ENCODE measurements at regions not wholly inside any gene's neighbourhood (a gene's known extent, or its start where the extent isn't known, plus 50 kb on each side); places are given as distances from the start of the nearest gene placed in this dataset.

GRCh38 chr15:61327019-61327631 is 98.0 kb upstream of the RORA start:
- Histone ChIP-seq H3K9me3 (no peaks in the 10 kb centered on the region), H3K27me3 (no peaks in the 10 kb centered on the region), H3K36me3 (no peaks in the 10 kb centered on the region), H3K4me1 (no peaks in the 10 kb centered on the region), H3K27ac (no peak overlapping the region), H3K4me3 (no peak overlapping the region)
- WGBS, 2 donors (ENCODE audit: low coverage in 1 of 2) = 48 to 53% methylated on average over 4 to 8 of the region's 8 CpGs
- no peak for DNase-seq
- in situ Hi-C loops (cut with MboI; ENCODE audit: low pct_ligation_motif_present in 1 of 4, low pct_unique_long_range_greater_than_20kb in 1 of 4, low sequenced_read_pairs in 3 of 4) = no loop called here
- TF ChIP-seq POLR2AphosphoS5 (IDR thresholded peaks at IDR 0.05) (no peak), EP300 (IDR thresholded peaks at IDR 0.05; ENCODE audit: low read depth) (no peak), POLR2A (IDR thresholded peaks at IDR 0.05) (no peak)
- TF ChIP-seq, protein P1, sequence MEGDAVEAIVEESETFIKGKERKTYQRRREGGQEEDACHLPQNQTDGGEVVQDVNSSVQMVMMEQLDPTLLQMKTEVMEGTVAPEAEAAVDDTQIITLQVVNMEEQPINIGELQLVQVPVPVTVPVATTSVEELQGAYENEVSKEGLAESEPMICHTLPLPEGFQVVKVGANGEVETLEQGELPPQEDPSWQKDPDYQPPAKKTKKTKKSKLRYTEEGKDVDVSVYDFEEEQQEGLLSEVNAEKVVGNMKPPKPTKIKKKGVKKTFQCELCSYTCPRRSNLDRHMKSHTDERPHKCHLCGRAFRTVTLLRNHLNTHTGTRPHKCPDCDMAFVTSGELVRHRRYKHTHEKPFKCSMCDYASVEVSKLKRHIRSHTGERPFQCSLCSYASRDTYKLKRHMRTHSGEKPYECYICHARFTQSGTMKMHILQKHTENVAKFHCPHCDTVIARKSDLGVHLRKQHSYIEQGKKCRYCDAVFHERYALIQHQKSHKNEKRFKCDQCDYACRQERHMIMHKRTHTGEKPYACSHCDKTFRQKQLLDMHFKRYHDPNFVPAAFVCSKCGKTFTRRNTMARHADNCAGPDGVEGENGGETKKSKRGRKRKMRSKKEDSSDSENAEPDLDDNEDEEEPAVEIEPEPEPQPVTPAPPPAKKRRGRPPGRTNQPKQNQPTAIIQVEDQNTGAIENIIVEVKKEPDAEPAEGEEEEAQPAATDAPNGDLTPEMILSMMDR (IDR thresholded peaks at IDR 0.05) = no peak
- intact Hi-C loops (cut with DNase I; ENCODE audit: low total_unique reads) = no loop called here

- no peak for TF ChIP-seq EP300 (IDR thresholded peaks at IDR 0.05; ENCODE audit: low read depth)
- TF ChIP-seq POLR2AphosphoS5 (IDR thresholded peaks at IDR 0.05) = no peak
- TF ChIP-seq, protein P1 (IDR thresholded peaks at IDR 0.05) = no peak
- no peak for TF ChIP-seq POLR2A (IDR thresholded peaks at IDR 0.05)
- 50 to 82% methylated on average over 1 to 2 of the region's 2 CpGs for WGBS, 2 donors (ENCODE audit: low coverage in 1 of 2)
- no peak overlapping the region for H3K27ac ChIP-seq
- H3K9me3 ChIP-seq = no peaks in the 10 kb centered on the region
- no peaks in the 10 kb centered on the region for H3K27me3 ChIP-seq
- DNase-seq = no peak
- in situ Hi-C loops (cut with MboI; ENCODE audit: low pct_ligation_motif_present in 1 of 4, low pct_unique_long_range_greater_than_20kb in 1 of 4, low sequenced_read_pairs in 3 of 4) (no loop called here), intact Hi-C loops (cut with DNase I; ENCODE audit: low total_unique reads) (loop anchor here (10.0 kb wide), 1 partner anchor 305 kb away; no protein-coding TSS in a partner anchor)
- H3K4me3 ChIP-seq = no peak overlapping the region
- no peaks in the 10 kb centered on the region for H3K36me3 ChIP-seq
- no peaks in the 10 kb centered on the region for H3K4me1 ChIP-seq
These were observed 90.8 kb upstream of the RORA start for GRCh38 chr15:61319892-61320291.

DNA sequence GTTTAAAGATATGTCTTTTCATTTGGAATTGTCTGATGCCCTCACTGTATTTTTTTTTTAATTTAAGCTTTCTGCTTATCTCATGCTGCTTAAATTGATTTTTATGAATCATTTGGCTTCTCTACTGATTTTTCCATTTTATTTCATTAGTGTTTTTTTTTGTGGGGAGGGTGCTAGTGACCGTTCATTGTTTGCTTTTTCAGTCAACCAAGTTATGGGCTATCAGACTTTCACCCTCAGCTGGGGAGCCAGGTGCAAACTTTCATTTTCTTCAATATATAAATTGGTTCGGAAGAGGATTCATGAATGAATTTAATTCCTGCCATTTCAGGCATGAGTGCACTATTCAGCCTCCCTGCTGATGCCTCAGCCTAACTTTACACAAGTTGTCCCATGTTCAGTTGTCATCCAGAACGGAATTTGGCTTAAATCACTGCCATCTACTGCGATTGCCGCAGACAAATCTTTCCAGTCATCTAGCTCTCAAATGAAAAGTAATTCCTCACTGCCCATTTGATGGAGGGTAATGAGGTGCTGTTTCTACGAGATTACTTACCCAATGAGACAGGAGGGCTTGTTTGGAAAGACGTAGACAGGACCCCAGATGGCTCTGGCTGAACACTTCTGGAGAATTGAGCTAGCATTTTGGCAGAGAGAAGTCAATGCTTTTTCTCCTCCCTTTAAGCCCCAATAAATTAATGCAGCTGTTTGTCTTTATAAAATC is 89.9 kb upstream of the RORA start:
- intact Hi-C loops (cut with DNase I; ENCODE audit: low total_unique reads) (loop anchor here (10.0 kb wide), 1 partner anchor 304 kb away; no protein-coding TSS in a partner anchor), in situ Hi-C loops (cut with MboI; ENCODE audit: low pct_ligation_motif_present in 1 of 4, low pct_unique_long_range_greater_than_20kb in 1 of 4, low sequenced_read_pairs in 3 of 4) (no loop called here)
- Histone ChIP-seq H3K4me1 (no peaks in the 10 kb centered on the region), H3K36me3 (no peaks in the 10 kb centered on the region), H3K9me3 (no peaks in the 10 kb centered on the region), H3K27me3 (no peaks in the 10 kb centered on the region), H3K4me3 (no peak overlapping the region), H3K27ac (no peak overlapping the region)
- WGBS, 2 donors (ENCODE audit: low coverage in 1 of 2) = 61 to 62% methylated on average over 6 to 7 of the region's 7 CpGs
- no peak for DNase-seq
- TF ChIP-seq EP300 (IDR thresholded peaks at IDR 0.05; ENCODE audit: low read depth) (no peak), POLR2AphosphoS5 (IDR thresholded peaks at IDR 0.05) (no peak), POLR2A (IDR thresholded peaks at IDR 0.05) (no peak)
- TF ChIP-seq, protein P1 (IDR thresholded peaks at IDR 0.05) = no peak

DNA sequence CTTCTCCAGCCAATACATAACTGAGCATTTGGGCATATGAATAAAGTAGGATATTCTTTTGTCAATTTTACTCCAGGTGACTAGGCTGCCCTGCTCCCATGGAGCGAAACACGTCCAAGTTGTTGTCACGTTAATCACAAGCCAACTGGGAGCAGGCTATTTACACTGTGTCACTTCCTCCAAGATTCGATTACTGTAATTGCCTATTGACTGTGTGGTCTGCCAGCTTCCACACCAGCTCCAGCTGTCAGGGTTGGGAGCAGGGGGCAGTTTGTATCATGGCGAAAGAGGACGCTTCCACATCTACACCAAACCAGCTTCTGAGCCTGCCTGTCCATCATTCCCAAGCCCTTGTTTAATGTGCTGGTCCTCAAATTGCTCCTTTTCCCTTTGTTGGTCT is 89.2 kb upstream of the RORA start:
- Histone ChIP-seq H3K4me3 (no peak overlapping the region), H3K27ac (no peak overlapping the region), H3K4me1 (no peaks in the 10 kb centered on the region), H3K36me3 (no peaks in the 10 kb centered on the region), H3K9me3 (no peaks in the 10 kb centered on the region), H3K27me3 (no peaks in the 10 kb centered on the region)
- DNase-seq = no peak
- WGBS, 2 donors (ENCODE audit: low coverage in 1 of 2) = 45 to 51% methylated on average over 6 of the region's 6 CpGs
- in situ Hi-C loops (cut with MboI; ENCODE audit: low pct_ligation_motif_present in 1 of 4, low pct_unique_long_range_greater_than_20kb in 1 of 4, low sequenced_read_pairs in 3 of 4) (no loop called here), intact Hi-C loops (cut with DNase I; ENCODE audit: low total_unique reads) (loop anchor here (10.0 kb wide), 1 partner anchor 304 kb away; no protein-coding TSS in a partner anchor)
- TF ChIP-seq POLR2AphosphoS5 (IDR thresholded peaks at IDR 0.05) (no peak), POLR2A (IDR thresholded peaks at IDR 0.05) (no peak), EP300 (IDR thresholded peaks at IDR 0.05; ENCODE audit: low read depth) (no peak)
- TF ChIP-seq, protein P1 (IDR thresholded peaks at IDR 0.05) = no peak
